ENCODE measurements at regions not wholly inside any gene's neighbourhood (a gene's known extent, or its start where the extent isn't known, plus 50 kb on each side); places are given as distances from the start of the nearest gene placed in this dataset.

DNA sequence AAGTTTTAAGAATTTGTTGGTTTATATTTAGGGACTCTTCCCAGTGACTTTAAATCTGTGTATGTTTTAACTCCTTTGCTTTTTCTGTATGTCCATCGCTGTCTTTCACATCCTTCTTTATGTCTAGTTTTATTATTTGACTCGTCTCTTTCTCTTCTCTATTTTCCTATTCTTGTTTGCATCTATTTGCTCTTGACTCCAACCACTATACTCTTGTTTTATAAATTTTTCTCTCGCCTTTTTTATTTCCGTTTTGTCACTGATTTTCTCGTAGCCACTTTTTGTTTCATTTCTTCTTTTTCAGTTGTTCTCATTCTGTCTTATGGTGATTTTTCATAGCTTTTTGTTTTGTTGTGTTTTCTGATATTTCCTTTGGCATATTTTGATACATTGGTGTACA is 170.5 kb upstream of the NETO1 start:
- TF ChIP-seq CTCF (IDR thresholded peaks at IDR 0.05) (no peak), POLR2A (IDR thresholded peaks at IDR 0.05) (no peak)

All from gastroesophageal sphincter (tissue), 3 donors.